GM21423 (cell line): ENCODE measurements at regions not wholly inside any gene's neighbourhood (a gene's known extent, or its start where the extent isn't known, plus 50 kb on each side); places are given as distances from the start of the nearest gene placed in this dataset.
"Not testable (repeated sequence)": the region's sequence is repeated elsewhere in the genome, so short reads cannot be mapped to it uniquely, and the experiment has no call there.

Experiments
- ATAC-seq: cut with Tn5 transposase; IDR thresholded peaks from one replicate; pipeline ENCODE4 v1.9.1; 2021; ENCODE audit warnings: mild to moderate bottlenecking, moderate library complexity; ENCODE audit not compliant: unreplicated experiment

DNA sequence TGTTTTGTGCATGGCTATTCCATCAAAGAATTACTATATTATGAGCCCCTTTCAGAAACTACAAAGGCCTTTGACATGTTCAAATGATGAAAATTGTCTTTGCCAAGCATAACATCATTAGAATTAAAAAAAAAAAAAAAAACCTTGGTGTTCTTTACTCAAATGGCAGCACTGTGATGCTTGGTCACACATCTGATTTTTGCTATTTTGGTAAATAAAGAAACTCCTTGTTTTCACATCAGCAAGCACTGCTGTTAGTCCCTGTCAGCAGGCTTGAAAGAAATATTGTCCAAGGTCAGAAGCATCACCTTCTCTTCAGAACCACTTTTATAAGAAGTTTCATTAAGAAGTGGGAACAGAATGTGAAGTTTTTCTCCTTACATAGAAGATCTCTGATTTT is 537.3 kb downstream of the MFSD1 start:
- no peak for ATAC-seq

DNA sequence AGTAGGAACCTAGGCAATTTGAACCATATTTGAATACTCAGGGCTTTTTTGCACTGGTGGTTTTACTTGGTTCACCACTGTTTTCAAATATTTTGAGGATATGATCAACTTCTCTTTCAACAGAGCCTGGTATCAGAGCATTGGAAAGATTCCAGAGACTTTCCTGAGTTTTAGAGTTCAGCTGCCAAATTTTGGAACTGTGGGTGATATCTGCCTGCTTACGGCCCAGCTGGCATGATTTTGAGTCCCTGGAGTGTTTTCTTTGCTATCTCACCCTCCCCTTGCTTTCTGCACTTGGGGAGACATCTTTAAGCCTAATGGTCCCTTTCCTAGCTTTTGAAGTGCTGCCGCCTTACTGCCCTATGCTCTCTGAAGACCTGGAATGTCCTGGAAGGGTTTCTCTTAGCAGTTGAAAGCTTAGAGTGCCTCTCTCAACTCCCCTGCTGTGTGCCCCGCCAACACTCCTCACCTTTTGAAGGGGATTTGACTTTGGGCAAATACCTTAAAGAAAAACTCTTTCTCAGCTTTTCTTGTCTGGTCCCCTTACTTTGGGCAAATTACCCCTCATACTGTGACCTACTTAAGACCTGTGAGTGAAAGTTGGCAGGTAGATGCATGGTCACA is 539.1 kb downstream of the MFSD1 start:
- ATAC-seq, result no peak

DNA sequence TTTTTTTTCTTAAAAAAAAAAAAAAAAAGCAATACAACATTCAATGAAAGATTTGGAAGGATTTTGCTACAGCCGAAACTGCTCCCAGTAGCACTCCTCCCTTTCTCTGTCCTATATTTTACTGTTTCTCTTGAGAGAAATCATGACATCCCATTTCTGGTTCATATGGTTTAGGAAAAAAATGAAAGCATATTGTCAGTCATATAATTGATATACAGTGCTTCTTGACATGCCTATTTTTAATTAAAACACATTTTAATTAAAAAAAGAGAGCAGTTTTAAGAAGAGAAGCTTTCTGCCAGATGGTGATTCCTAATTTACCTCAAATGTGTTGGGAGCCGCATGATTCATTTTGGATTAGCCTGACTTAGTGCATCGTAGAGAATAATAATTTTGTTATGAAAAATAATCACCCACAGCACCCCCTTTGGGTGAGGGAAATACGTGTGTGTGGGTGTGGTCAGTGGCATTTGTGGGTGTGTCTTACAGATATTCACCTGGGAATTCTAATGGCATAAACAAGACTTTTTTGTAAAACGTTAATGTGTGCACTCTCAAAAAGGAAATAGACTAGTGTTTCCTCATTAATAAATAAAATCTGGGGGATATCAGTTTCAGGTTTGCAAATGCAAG is 544.5 kb downstream of the MFSD1 start:
- no peak for ATAC-seq

DNA sequence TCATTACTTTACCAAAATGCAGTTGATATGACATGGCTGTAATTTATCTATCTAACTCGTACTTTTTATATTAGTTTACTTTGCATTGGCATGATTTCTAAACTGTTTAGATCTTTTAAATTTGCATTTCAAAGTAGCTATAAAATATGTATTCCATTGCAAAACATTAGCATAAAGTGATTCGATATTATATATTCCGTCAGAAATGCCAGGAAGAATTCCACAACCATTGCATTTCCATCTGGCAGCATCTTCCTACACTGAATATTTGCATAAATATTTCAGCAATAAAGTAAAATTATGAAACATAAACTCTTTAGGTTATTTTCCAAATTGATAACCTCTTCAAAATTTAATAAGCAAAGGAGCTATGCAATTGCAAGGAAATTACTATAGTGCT is 546.6 kb downstream of the MFSD1 start:
- no peak for ATAC-seq

DNA sequence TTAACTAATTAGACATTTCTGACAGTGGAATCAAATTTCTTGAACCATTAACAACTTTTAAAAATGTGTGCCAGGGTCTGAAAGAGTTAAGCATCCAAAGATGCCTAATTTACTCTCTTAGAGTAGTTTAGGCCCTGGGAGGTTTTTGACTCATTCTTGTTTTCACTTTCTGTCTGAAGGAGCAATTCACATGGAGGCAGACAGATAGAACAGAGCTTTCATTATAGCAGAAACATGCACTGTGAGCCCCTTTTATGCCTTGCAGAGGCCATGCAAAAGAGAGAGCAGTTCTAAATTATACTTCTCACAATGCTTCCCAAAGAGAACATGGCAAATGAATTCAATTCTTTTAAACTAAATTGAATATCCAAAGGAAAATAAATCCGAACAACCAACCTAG is 554.8 kb downstream of the MFSD1 start:
- ATAC-seq, result no peak

DNA sequence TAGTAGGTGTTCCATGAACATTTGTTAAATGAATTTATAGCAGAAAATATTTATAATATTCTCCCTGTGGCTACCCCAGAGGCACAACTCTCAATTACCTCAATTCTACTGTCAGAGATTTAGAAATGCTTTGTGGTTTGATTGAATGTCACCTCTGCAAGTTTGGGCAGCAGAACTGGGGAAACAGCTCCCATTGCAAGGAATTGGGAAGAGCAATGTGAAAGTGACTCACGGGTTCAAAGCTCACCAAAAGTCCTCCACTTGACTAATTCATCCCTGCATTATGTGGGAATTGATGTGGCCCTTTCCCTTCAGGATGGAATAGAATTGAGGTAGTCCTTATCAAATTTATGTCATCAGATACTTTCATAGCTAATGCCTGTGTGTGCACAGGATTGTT is 562.7 kb downstream of the MFSD1 start:
- ATAC-seq, result no peak

DNA sequence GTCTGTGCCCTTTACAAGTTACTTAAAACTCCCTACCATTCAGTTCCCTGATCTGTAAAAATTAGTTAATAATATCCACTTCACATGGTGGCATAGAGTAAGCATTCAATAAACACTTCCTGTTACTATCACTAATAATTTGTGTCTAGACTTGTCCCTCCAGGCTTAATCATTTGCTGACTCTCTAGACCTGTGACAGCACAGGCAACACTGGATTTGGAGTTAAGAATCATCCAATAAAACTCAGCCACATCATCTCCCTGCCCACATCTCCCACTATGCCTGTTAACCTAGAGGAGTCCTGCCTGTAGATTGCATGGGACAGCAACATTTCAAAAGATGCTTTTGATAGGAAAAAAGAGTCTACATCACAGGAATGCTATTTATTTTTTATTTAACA is 564.6 kb downstream of the MFSD1 start:
- no peak for ATAC-seq

DNA sequence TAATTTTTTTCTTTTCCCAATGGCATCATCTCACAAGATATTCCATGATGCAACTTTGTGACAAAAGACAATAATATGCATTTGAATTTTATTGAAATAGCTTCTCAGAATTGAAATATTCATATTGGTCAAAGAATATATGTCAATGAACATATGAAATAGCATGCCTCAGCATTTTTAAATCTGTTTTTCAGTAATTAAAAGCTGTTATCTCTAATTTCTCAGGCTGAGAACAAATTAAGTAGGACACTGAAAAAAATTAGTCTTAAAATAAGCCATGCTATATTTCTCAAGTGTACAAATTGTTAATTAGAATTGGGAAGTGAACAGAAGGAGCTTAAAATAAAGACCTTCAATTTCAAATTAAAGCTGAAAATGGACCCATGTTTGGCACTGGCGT is 570.1 kb downstream of the MFSD1 start:
- ATAC-seq, result no peak

DNA sequence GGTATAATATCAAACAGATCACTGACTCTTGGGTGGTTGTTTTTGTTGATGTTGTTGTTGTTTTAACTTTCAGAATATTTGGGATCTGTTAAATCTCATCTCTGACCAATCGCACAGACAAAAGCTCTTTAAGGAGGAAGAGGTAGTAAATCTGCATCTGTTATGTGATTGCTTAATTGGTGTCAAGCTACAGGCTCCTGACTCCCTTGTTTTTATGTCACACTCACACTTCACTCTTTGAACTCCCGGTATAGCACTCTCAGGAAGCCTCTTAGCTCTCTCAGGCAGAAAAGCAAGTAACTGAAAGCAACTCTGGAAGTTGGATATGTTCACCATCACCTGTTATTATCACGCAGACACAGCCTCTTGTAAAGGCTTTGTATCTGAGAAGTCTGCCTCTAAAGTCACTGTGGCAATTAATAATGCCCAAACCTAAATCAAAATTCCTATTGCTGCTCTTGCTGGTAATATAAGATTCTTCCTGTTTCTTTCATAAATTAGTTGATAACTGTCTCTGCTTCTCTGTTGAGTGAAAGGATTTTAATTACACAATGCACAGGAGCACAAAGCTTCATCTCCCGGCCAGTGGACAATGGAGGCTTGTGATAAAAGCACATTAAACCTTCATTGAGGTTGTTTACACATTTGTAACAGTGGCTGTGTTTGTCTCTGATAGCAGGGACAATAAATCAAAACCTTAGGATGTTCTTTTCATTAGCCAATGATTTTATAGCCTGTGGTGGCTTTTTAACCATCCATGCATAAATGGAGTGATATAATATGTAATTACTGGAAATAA is 576.7 kb downstream of the MFSD1 start:
- ATAC-seq, result no peak

DNA sequence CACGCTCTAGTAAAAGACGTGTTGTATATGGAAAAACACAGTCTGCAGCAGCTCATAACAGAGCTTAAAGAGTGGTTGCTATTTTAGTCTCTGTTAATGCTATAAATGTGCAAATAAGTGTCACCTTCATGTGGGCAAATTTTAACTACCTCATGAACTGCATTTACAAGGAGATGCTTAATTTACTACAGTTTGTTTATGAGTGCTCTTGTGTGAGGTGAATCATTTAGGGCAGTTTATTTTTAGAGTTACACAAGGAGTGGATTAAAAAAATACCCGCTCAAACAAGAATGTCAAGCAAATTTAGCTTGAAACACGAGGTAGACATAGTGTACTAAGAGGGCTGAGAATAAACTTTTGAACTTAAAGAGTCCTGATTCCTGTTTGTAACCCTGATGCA is 579.0 kb downstream of the MFSD1 start:
- ATAC-seq, result no peak

DNA sequence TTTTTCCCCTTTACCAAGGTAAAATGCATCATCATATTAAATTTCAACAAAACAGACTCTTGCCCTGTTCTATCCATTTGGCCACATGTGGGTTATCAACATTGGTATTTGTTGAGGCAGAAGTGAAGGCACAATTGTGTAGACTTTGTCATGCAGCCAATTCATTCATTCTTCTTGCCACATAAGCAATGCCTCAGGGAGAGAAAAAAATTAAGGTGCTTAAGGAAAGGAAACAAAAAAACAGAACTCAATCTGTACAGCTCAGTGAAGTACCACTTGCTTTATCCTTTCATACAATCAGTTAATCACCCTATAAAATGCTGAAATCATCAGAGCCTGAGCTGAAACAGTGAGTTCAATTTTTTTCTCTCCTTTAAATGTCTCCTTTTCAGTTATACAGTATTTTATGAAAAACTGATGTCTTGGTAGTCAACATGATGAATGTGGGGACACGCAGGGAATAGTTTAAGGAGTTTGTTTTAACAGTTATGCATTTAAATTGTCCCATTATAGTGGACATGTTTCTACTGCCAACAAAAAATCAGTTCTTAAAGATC is 588.9 kb downstream of the MFSD1 start:
- no peak for ATAC-seq

DNA sequence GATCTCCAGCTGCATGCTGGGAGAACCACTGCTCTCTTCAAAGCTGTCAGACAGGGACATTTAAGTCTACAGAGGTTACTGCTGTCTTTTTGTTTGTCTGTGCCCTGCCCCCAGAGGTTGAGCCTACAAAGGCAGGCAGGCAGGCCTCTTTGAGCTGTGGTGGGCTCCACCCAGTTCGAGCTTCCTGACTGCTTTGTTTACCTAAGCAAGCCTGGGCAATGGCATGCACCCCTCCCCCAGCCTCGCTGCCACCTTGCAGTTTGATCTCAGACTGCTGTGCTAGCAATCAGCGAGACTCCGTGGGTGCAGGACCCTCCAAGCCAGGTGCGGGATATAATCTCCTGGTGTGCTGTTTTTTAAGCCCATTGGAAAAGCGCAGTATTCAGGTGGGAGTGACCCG is 591.0 kb upstream of the IL12A start:
- ATAC-seq, result not testable (repeated sequence)

DNA sequence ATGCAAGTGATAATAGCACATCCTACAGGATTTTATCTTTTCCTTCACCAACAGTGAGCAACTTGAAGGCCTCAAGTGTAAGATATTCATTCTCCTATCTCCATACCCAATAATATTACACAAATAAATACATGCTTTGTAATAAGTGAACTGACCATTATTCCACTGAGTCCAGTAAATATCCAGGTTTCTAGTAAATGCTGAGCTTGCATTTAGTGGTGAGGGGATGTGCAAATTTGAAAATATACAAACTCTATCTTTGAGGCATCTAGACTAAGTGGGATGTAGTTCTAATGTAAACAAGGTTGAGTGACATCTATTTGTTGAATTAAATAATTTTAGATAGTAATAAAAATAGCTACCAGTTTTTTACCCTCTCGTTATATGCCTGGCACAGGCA is 587.6 kb upstream of the IL12A start:
- ATAC-seq, result no peak

DNA sequence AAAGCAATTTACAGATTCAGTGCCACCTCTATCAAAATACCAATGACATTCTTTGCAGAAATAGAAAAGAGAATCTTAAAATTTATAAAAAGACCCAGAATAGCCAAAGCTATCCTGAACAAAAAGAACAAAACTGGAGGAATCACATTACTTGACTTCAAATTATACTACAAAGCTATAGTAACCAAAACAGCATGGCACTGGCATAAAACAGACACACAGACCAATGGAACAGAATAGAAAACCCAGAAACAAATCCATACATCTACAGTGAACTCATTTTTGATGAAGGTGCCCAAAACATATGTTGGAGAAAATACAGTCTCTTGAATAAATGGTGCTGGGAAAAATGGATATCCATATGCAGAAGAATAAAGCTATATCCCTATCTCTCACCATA is 578.9 kb upstream of the IL12A start:
- ATAC-seq, result not testable (repeated sequence)

DNA sequence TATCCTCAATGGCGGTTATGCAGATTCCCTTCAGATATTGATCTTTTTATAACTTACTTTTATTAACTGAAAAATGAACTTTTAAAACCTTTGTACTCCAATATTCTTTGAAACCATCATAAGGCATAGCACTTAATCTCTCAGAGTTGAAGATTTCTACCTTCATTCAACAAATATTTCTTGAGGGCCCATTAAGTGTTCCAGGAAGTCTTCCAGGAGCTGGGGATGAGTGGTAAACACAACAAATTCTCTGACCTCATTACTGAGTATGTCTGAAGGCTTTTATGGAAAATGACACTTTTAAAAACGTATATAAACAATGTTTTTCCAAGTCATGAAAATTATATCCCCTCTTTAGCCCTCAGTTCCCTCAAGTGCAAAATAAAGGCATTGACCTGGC is 575.3 kb upstream of the IL12A start:
- no peak for ATAC-seq

DNA sequence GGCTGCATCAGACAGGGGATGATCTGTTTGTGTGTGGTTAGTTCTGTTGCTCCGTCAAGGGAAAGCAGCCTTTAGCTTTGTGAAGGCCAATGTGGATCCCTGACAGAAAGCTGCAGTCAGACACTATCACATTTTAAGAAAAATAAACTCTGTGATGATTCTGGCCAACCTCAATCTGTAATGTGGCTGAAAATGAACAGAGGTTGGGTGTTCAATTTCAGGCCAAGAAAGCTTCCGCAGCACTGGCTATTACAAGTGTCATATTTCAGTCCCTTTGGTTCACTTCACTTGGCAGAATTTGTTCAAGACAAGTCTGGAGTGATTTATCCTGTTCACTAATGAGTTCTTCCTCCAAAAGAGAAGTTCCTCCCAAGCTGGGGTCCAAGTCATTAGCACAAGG is 571.8 kb upstream of the IL12A start:
- no peak for ATAC-seq

DNA sequence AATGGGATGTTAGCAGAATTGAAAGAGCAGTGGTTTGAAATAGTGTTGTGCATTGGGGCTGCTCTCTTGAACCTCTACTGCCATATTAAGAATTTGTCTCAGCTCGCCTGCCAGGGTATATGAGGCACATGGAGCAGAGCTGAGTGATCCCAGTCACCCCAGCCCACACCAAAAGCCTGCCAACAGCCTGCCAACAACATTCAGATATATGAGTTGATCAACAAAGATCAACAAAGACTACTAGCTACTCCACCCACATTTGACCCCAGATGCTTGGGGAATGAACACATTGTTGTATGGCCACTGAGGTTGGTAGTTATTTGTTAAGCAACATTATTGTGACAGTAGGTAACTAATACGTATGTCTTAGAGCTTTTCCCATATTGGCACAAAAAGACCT is 570.9 kb upstream of the IL12A start:
- no peak for ATAC-seq

DNA sequence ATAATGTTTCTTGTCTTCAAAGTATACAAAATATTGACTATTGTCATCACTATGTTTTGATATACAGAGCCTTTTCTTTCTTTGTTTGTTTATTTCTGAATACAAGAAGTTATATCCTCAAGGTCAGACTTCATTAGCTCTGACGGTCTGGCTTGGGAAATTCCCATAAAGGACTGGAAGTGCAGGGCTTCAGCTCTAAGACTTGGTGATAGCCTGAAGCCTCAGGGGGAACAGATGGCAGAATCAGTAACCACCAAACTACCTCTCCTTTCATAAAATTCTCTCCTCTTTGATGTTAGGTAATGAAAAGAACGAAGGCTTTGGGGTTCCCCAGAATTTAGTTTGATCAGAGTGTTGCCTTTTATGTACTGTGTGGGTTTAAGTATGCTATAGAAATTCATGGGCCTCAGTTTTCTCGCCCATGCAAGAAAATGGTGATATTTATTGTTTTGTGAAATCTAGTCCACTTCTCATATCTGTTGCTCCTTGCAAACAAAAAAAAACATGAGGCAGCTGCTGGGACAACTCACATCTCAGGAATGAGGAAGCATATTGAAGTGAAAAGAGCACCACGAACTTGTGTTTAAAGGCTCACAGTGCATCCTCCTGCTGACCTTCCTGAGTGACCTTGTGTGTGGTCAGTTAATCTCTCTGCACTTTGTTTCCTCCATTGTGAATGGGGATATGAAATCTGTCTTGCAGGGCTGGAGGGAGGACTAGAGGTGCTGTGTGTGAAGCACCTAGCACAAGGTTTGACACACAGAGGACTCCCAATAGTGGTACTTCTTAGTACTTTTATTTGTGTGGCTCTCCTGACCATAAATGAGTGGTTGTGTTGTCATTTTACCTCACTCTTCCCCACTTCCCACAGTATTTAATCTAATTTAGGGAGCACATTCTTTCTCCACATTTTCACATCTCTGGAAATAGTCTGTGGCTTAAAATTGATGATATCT is 569.8 kb upstream of the IL12A start:
- ATAC-seq, result no peak

DNA sequence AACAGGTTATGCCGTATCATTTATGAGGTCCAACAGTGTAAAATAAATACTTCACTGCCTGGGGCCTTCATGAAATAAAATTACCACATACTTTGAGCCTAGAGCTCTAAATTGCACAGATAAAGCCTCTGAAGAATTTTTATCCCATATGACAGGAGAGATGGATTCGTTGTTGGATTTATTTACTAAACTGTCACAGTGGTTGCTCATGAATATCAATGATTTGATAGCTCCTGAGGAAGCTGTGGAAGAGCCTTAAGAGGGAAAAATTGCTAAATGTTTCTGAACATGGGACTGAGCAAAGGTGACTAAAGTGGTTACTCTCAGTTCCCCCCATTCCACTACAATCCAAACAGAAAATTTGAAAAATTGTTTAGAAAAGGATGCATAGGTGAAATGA is 558.9 kb upstream of the IL12A start:
- no peak for ATAC-seq

DNA sequence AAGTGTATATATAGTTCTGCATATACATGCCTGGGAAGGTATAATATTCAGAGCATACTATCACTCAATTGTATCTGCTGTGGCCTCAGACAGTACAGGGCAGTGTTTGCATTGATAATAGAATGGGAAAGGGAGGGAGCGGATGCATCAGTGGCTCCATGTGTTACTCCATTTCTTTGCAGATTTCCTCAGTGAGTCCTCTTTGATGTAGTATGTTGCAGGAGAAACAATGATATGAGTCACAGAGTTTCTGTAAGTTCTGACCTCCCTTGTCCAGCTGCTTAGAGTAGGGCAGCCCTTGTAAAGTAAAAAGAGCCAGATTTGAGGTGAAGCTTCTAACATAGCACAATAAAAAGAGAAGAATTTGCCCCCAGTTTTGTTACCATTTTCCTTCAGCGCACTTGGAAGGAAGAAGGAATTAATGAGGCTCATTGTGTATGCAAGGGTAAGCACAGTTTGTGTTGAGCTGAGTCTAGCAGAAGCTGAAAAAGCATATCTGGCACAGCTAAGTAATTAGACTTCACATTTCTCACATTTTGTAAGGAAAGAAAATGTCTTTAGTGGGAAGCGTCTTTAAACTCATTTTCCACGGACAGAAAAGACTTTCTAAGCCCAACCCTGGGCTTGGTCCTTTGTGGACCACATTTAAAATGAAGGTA is 555.8 kb upstream of the IL12A start:
- ATAC-seq, result no peak
